Kidney capillary endothelial cell (primary cell): ENCODE measurements at regions not wholly inside any gene's neighbourhood (a gene's known extent, or its start where the extent isn't known, plus 50 kb on each side); places are given as distances from the start of the nearest gene placed in this dataset.

Experiments
- DNase-seq: peaks from one replicate; pipeline ENCODE4 v3.0.0-alpha.2; 2018; ENCODE audit warnings: low spot score

DNA sequence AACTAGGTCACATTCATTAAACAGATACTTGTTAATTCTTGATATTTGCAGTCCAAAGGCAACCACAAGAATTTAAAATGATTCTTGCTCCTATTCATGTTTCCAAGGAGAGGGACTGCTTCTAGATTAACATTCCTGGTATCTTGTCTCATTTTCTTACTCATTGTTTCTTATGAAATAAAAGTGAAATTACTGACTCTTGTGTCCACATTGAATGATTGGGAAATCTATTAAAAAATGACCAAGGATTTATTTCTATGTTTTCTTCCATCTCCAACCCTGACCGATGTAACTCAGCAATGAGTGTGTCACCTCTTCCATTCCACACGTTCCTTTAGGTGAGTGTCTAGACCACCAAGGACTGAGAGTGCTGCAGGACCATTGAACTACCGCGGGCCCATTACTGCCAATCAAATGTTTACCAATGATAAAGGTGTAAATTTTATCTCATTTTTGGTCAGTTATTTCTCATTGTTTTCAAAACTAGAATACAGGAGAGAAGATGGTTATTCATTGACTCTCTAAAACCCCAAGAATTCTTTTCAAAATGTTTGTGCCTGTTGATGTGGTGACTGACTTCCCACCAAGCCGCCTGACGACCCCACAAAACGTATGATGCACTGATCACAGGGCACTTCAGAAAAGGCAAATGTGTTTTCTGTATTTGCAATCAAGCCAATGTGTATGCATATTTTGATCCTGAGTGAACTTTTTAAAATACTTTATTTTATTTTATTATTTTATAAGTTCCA is 414.6 kb upstream of the PTBP2 start:
- no peak for DNase-seq

DNA sequence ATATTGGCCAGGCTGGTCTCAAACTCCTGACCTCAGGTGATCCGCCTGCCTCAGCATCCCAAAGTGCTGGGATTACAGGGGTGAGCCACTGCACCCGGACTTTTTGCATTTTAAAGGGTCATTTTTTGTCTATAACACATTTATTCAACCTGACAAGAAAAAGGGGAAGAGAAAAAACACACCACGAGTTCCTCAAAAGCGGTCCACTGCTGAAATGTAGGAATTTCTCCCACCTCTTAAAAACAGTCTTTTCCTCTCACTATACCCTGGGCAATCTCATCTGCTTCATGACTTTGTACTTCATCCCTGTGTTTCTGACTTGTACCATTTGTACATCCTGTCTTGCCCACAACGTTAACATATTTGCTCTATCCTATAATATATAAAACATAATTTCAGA is 413.3 kb upstream of the PTBP2 start:
- DNase-seq: no peak

DNA sequence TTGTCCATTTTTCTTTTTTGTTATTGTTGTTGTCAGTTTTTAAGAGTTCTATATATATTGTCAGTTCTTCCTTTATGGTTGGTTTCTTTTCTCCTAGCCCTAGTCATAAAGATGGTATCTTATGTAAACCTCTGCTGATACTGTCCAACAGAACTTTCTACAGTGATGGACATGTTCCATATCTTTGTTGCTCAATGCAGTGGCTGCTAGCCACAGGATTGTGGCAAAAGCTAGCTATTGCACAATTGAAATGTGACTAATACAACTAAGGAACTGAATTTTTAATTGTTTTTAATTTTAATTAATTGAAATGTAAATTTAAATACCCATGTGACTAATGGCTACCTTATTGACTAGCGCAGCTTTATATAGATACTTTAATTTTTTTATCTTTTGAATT is 411.8 kb upstream of the PTBP2 start:
- no peak for DNase-seq

DNA sequence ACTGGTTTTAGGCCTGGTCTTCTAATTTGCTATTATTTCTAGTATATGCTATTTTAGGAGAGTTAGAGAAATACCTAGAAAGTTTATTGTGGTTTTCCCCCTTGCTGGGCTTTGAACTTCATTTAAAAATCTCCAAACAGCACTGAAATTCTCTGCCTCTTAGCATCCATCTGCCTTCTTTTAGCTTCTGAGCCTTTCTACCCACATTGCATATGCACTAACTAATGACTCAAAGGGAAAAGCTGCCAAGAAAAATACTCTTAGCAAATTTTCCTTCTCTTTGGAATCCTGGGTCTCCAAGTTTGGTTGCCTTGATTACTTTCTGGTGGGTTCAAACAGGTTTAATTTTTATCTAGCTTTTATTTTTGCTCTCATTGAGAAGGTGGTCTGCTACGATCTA is 408.4 kb upstream of the PTBP2 start:
- DNase-seq: no peak

DNA sequence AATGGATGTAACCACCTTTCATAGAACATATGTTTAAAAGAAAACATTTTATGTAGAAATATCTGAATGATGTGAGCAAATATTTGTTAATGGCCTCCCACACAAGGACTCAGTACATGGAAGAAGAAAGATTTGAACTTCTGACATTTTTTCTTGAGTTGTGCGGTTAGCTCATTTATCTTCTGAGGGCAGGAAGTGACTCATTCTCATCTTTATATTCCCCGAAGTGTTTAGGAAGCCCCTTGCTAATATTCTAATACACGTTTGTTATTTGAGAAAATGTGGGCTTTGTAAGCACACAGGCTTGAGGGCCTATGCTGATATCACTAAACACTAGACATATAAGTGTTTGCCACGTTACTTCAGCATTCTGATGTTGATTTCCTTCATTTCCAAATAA is 392.5 kb upstream of the PTBP2 start:
- DNase-seq: no peak

DNA sequence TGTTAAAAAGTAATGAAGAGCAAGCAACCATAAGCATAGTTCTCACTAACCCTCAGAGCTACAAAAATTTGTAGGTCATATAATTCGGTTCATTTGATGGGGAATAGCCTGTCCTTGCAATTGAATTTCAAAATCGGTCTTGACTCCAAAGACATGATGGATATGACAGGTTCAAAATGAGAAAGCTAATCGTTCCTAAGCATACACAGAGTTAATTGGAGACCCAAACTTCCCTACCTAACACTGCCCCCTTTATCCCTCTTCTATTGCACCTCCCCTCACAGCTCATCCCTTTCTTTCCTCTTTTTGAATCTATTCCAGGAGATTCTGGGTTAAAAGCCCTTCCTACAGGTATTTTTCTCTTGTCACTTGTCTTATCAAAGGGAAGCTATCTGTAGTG is 390.0 kb upstream of the PTBP2 start:
- no peak for DNase-seq

DNA sequence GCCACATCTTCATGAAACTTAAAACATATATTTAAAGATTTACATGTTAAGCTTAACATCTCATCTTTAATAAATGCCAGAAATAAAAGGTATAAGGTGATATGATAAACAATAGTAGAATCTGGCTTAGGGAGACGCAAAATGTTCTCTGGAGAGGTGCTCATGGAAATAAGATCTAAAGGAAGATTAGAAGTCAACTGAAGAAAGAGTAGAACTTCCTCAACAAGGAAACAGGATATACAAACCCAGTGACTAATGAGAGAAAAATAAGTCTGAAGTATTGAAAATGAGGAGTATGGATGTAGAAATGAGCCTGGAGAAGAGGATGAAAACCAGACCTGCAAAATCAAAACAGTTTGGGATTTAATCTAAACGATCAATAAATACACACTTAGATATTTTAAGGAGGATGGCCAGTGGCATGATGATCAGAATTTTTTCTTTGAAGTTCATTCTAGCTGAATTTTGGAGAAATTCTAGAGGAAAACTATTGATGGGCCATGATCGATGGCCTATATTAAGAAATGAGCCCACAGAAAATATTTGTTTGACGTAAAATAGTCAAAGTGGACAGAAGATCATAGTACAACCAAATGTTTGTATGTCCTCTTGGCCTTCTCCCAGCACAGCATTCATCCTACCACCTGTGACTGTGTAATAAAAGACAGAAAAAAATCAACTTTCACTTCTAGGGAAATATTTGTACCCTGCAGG is 387.9 kb upstream of the PTBP2 start:
- no peak for DNase-seq

DNA sequence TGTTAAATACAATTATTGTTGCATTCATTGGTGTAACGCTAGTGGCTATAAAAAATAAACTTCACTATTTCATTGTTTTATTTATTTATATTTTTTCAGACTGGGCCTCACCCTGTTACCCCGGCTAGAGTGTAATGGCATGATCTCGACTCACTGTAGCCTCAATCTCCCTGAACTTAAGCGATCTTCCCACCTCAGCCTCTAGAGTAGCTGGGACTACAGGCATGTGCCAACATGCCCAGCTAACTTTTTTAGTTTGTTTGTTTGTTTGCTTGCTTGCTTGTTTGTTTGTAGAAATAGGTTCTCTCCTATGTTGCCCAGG is 387.4 kb upstream of the PTBP2 start:
- no peak for DNase-seq

DNA sequence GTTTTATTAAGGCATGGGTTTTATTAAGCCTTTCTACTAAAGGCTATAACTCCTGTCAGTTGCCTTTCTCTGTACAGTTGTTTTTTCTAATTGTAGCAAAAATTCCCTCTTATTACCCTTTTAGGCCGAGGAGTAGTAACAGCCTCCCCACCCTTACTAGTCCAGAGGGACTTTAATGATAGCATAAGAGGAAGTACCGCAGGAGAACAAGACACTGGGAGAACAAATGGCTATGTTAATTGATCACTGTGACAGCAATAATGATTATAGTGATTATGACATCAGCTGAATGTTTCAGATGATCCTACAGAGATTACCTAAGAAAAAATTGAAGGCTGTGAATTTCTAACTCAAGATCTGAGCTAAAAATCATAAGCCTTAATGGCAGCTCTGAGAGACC is 383.0 kb upstream of the PTBP2 start:
- no peak for DNase-seq

DNA sequence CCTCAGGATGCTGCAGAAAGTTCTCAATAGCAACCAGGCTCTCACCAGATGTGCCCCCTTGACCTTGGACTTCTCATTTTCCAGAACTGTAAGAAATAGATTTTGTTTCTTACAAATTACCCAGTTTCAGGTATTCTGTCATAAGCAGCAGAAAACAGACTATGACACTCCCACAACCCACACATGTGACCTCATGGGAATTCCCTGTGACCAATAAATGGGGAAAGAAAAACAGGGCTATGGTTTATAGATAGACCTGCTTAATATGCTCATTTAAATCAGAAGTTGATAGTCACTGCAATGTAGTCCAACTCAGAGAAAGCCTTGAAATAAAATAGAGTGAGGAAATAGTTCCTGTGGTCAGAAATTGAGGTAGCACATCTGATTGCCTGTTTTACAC is 380.9 kb upstream of the PTBP2 start:
- no peak for DNase-seq

DNA sequence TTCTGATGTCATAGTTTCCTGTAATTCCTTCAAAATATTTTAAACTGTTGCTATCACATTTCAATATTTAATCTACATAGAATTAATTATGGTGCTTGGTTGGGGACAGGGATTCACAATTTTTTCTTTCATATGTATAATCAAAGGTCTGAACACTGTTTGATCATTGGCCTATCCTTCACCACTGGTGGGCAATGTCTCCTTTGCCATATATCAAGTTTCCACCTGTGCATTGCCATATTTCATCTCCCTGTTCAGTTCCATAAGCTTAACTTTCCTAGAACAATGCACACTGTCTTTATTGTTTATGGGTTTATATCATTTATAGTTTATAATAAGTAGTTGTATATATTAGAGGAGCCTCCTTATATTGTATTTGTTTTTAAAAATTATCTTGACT is 374.9 kb upstream of the PTBP2 start:
- DNase-seq: no peak

DNA sequence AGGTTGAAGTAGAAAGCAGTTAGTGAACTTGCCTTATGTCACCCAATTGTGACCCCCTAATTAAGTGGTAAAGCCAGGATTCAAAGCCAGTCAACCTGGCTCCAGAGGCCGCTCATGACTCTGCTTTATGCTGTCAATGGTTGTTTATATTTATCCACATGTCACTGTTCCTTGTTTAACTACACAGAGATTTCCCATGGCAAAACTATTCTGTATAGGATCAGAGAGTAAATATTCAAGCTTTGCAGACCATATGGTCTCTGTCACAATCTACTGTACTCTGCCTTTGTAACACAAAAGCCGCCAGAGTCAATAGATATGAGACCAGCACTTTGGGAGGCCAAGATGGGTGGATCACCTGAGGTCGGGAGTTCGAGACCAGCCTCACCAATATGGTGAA is 371.7 kb upstream of the PTBP2 start:
- DNase-seq: no peak

DNA sequence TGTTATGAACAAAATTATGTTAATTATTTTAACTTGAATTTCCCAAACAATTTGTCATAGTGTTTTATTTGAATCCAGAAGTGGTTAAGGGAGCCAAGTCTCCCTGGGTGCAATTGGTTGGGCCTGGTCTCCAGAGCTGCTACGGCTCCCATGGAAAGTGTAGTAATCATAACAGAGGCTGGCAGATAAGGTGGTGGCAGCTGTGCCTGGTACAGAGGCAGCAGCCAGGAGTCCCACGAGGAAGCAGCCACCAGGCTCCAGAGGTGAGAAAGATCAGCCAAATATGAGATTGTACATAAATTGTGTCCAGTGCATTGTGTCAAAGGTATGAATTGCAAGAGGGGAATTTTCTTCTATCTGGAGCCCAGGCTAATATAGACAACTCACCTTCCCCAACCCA is 368.9 kb upstream of the PTBP2 start:
- no peak for DNase-seq

DNA sequence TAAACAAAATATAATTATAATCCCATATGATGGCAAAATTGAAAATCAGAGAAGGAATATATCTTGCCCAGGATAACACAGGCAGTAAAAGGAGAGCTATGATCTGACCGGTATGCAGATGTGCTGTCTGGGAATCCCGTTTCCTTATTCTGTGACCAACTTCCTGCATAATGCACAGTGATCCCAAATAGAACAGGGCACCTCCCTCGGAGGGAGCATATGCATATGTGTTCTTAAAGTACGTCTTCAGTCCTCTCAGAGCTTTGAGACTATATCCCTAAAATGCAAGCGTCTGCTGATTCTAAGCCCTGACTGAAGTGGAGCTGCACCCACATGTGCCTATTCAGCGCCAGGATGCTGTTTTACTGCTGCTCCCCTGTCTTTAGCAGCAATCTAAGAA is 366.1 kb upstream of the PTBP2 start:
- peak; percentile 62 for DNase-seq

DNA sequence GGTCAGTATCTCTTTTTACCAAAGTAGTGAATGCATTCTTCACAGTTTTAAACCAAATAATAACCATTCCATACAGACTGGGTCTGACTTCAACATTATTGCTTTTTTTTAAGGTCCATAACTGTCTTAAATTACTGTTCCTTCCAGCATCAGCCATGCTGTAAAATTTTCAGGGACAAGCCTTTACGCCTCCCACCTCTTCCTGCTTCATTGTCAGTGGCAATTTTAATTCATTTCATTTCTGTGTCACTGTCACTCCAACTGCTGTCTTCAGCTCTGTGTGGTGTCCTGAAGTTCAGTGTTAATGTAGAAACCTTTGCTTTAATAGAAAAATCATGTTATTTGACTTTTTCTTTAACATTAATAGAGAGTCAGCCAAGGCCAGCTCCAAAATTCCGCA is 365.6 kb upstream of the PTBP2 start:
- no peak for DNase-seq

DNA sequence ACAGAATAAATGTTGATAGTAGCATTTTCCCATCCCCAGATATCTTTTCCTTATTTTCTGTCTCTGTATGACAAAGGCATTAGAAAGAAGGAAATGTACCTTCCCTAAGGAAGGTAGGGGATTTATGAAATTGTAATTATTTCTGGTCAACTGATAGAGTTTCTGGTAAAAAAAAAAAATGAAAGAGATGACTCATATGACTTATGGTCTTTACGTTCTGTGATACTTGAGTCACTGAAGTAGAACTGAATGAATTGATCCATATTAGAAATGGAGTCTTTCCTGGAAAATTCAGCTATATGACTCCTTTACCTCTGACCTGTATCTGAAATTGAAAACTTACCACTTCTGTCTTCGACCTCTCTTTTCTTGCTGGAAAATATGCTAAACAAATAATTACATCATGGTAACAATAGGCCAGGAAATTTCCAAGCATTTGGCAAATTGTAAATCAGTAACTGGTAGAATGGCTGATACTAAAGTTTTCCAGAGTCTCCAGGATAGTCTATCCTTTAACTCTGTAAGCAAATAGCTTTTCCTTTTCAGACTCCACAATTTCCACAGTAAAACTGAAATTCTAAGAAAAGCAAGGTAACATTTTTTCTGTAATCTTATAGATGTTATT is 364.3 kb upstream of the PTBP2 start:
- DNase-seq: no peak

DNA sequence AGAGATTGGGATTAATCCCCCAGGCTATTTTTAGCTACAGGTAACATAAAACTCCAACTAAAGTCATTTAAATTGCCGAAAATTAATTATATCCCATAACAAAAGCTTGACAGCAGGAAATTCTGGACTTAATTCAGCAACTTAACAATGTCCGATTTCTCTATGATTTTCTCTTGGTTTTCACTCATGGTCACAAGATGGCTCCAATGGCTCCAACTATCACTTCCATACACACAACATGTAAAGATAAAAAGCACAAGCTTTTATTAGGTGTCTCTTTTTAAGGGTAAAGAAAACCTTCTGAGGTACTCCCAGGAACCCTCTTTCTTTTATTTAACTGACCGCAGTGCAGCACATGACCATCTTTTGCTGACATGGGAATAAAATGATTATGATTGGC is 363.5 kb upstream of the PTBP2 start:
- DNase-seq: no peak

DNA sequence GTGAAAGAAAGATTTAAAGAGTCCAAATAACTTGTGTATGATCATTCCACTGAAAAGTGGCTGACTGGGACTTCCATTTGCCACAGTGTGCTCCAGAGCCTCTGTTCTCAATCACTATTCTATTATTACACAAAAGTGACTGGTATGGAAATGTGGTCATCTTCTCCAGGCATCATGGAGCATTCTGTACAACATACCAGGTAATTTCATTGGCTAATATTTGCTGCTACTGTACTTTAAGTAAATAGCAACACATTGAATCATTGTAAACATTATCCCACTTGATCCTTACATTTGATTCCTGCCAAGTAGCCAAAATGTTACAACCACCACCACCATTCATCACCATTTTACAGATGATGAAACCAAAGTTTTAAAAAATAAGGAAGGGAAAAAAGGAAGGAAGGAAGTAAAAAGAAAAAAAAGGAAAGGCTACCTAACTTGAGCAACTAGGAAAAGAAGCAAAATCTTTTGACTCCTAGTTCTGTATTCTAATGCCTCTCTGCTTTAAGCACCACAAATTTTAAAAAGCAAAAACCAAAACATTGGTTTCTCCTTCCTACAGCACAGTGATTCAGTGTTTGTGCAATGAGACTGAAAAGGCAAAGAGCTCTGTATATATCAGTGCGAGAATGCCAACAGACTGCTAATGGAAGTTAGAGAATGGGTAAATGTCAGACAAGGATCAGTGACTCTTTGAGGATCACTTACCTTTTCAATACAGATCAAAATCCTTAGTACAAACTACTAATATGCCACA is 361.4 kb upstream of the PTBP2 start:
- no peak for DNase-seq

DNA sequence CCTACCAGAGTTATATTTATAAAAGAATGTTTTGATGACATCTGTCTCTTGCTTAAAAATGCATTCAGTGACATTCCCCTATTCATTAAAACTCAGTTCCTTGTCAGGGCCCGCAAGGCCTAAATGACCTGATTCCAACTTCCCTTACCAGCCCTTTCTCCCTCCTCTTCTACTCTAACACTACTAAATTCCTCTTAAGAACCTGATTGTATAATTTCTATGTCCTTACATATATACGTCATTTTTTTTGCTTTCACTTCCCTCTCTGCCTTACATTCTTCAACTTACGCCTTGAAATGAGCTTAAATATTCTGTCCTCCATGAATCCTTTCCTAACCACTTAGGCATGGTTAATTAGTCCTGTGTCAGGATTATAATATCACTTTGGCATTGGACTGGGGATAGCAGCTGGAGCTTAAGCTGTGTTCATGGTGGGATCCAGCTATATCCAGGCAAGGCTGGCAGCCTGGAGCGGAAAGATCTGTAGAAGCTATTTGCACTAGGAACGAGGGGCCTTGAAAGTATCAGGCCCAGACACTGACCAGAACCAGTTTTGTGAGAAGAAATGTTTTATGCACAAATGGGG is 360.2 kb upstream of the PTBP2 start:
- no peak for DNase-seq

DNA sequence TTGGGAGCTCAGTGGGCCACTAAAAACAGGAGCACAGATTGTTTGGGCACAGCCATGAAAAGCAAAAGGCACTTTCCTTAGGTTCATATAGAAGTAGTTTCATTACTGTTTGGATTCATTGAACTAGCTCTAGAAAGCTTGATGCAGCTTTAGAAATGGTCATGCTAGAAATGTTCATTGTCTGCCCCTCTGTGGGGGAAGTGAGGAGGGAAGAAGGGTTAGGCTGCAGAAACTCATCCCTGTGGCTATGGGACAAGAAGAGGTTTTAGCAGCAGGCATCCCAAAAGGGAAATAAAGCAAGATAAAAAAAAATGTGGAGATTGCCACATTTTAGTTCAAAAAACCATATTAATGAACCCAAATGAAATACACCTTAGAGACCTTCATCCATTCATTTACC is 359.6 kb upstream of the PTBP2 start:
- no peak for DNase-seq

DNA sequence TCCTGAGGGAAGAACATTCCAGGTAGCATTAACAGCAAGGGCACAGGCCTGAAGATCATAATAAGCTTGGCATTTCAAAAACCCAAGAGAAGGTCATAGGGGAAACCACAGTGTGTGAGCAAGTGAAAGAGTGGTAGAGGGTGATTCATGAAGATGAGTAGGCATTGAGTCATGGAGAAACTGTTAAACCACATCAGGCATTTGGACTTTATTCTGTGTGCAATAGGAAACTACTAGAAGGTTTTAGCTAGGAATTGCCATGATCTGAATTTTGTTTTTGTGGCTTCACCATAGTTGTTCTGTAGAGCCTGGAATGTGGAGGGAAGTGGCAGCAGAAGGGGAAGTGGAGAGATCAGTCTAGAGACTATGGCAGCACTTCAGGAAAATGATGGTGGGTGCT is 359.0 kb upstream of the PTBP2 start:
- peak; percentile 94 for DNase-seq

DNA sequence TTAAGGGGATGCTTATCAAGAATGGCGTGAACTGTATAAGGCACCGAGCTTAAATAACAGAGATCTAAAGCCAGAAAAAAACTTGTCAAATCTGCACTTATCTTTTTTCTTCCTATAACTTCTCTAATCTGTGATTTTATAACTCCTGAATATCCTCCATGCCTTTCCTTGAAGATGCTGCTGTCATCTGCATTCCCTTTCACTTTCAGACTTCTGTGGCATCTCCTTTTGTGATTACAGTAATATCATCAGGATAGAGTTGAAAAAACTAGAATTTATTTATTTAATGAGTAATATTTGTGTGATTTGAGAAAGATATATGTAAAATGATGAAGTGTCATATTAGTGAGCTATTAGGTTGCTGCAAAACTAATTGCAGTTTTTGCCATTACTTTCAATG is 357.8 kb upstream of the PTBP2 start:
- no peak for DNase-seq

DNA sequence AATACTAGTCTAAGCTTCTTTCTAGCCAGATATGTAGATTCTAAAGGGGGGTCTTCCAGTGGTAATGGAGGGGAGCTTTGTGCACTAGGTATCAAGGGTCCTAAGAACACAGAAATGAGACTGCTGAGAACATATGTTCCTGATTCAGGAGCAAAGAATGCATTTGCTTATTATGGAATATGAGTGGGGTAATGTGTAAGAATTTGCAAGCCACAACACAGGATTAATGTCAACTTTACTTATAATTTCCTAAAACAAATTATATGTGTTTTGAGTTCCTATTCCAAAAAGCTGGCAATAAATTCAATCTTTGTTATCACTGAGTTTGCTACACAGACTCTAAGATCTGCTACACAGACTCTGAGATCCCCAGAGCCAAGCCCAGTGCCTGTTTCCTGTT is 357.0 kb upstream of the PTBP2 start:
- no peak for DNase-seq
